ENCODE measurements at regions not wholly inside any gene's neighbourhood (a gene's known extent, or its start where the extent isn't known, plus 50 kb on each side); places are given as distances from the start of the nearest gene placed in this dataset.

DNA sequence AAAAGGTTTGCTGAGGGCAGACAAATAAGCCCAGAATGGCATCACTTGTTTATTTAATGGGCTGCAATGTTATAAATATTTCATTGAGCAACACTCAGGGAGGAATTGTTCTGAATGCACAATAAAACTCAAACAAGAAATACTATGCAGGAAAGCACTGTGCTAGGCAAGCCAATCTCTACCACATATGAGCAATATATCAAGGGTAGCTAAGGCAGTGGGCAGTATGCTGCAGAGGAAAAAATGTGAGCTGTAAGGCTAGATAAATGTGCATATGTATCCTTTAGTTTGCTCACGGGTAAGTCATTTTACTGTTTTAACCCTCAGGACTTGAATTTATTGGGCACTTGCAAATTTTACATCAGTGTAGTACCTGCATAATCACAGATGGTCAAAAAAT lies 349.6 kb downstream of the CDC14C start:
- TF ChIP-seq, protein P1, sequence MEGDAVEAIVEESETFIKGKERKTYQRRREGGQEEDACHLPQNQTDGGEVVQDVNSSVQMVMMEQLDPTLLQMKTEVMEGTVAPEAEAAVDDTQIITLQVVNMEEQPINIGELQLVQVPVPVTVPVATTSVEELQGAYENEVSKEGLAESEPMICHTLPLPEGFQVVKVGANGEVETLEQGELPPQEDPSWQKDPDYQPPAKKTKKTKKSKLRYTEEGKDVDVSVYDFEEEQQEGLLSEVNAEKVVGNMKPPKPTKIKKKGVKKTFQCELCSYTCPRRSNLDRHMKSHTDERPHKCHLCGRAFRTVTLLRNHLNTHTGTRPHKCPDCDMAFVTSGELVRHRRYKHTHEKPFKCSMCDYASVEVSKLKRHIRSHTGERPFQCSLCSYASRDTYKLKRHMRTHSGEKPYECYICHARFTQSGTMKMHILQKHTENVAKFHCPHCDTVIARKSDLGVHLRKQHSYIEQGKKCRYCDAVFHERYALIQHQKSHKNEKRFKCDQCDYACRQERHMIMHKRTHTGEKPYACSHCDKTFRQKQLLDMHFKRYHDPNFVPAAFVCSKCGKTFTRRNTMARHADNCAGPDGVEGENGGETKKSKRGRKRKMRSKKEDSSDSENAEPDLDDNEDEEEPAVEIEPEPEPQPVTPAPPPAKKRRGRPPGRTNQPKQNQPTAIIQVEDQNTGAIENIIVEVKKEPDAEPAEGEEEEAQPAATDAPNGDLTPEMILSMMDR (IDR thresholded peaks at IDR 0.05; ENCODE audit: insufficient read depth, low read length, missing control alignments): no peak
- no peak overlapping the region for H3K4me3 ChIP-seq (ENCODE audit: low read depth, low read length)
- ChIA-PET POLR2A (no interaction called here), CTCF (no interaction called here)
- DNase-seq (ENCODE audit: low read depth, low spot score): no peak

DNA sequence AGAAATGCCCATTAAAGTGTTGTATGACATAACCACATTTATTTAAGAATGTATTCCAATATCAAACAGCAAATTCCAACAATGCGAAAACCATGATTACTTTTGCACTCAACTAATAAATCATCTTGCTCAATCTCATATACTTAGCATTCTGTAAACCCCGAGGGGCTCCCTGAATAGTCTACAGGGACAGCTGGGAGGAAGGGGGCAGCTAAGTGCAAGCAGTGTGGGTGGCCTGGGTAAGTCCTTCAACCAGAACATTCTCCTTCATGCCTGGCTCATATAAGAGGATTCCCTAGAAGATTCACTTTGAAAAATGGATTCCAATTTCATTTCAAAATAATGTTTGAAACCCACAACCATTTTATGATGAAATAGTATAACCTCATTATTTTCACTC lies 355.5 kb downstream of the CDC14C start:
- DNase-seq (ENCODE audit: low read depth, low spot score): no peak
- CTCF ChIA-PET: no interaction called here
- TF ChIP-seq, protein P1 (IDR thresholded peaks at IDR 0.05; ENCODE audit: insufficient read depth, low read length, missing control alignments): no peak
- POLR2A ChIA-PET: no interaction called here
- no peak overlapping the region for H3K4me3 ChIP-seq (ENCODE audit: low read depth, low read length)

DNA sequence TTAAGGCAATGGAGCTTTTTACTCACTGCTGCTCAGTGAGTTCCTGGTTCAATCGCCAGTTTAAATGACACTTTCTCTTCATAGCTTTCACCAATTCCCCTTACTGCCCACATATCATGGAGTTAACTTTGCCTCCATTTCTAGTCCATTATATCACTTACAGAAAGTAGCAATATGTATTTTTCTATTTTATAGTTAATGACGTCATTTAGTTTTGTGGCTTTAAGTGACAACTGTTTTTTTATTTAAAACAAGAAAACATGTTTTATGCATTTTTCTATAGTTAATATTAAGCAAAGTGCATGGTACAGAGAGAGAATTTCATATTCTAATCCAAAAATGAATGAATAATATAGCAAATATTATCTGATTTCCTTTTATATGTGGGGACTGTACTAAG lies 363.3 kb downstream of the CDC14C start:
- TF ChIP-seq, protein P1 (IDR thresholded peaks at IDR 0.05; ENCODE audit: insufficient read depth, low read length, missing control alignments): no peak
- ChIA-PET POLR2A (no interaction called here), CTCF (interaction anchor here (0.8 kb wide), 1 partner anchor 10 kb away, joined by 3 read pairs; no protein-coding TSS in a partner anchor)
- H3K4me3 ChIP-seq (ENCODE audit: low read depth, low read length): no peak overlapping the region
- DNase-seq (ENCODE audit: low read depth, low spot score): no peak

DNA sequence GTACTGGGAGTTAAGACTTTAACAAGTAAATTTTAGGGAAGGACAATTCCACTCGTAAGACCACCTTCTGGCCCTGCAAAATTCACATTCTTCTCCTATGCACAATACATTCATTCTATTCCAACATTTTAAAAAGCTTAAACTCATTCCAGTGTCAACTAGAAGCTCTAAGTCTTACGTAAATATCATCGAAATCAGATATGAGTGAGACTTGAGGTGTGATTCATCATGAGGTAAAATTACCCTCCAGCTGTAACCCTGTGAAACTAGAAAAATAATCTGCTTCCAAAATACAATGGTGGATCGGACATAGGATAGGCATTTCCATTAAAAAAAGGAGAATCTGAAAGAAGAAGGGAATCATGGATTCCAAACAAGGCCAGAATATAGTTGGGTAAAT lies 370.3 kb downstream of the CDC14C start:
- no peak overlapping the region for H3K4me3 ChIP-seq (ENCODE audit: low read depth, low read length)
- DNase-seq (ENCODE audit: low read depth, low spot score): no peak
- POLR2A ChIA-PET: no interaction called here
- CTCF ChIA-PET: no interaction called here
- TF ChIP-seq, protein P1 (IDR thresholded peaks at IDR 0.05; ENCODE audit: insufficient read depth, low read length, missing control alignments): no peak

DNA sequence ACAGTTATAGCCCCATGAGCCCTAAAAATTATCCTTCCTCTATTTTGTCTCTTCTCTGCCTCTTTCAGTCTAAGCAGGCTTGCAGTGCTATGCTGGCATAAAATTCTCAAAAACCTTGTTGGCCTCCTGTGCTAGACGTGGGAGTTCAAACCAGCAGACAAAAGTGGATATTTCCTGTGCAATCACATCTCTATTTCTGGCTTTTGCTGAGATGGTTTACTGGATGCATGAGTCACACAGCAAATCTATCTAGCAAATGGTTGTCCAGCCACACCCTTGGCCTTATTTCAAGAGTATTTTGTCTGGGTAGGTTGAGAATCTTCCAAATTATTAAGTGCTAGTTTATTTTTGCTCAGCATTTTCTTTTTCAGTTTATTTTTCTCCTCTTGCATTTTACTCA lies 370.8 kb downstream of the CDC14C start:
- H3K4me3 ChIP-seq (ENCODE audit: low read depth, low read length): no peak overlapping the region
- TF ChIP-seq, protein P1 (IDR thresholded peaks at IDR 0.05; ENCODE audit: insufficient read depth, low read length, missing control alignments): no peak
- ChIA-PET CTCF (no interaction called here), POLR2A (no interaction called here)
- no peak for DNase-seq (ENCODE audit: low read depth, low spot score)

DNA sequence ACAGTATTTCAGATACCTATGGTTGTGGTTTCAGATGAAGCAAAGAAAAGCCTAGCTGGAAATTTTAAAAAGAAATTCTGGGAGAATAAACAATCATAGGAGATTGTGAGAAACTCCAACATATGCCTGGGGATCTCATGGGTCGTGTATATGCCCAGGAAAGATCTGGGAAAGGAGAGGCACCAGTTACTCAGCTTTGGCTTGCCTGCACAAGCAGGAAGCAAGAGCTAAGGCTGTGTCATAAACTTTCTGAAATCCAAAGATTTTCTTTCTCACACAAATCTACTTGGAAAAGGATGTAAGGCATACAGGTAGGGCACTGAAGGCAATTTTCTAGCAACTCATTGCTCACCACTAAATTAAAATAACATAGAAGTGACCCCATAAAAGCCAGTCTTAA lies 373.6 kb downstream of the CDC14C start:
- no peak overlapping the region for H3K4me3 ChIP-seq (ENCODE audit: low read depth, low read length)
- ChIA-PET POLR2A (no interaction called here), CTCF (interaction anchor here (0.6 to 1.0 kb wide), 2 partner anchors 10 to 322 kb away, joined by 3 read pairs; no protein-coding TSS in a partner anchor)
- no peak for DNase-seq (ENCODE audit: low read depth, low spot score)
- TF ChIP-seq, protein P1 (IDR thresholded peaks at IDR 0.05; ENCODE audit: insufficient read depth, low read length, missing control alignments): no peak
